ENCODE measurements at regions not wholly inside any gene's neighbourhood (a gene's known extent, or its start where the extent isn't known, plus 50 kb on each side); places are given as distances from the start of the nearest gene placed in this dataset.
"Not testable (repeated sequence)": the region's sequence is repeated elsewhere in the genome, so short reads cannot be mapped to it uniquely, and the experiment has no call there.

- DNase-seq (ENCODE audit: low spot score): no peak
- TF ChIP-seq CTCF (IDR thresholded peaks at IDR 0.05; ENCODE audit: extremely low read depth, missing control alignments): no peak
These were observed 872.6 kb upstream of the SORCS1 start for GRCh38 chr10:108037061-108037460.

GRCh38 chr10:108036265-108036664 lies 871.8 kb upstream of the SORCS1 start:
- no peak for TF ChIP-seq CTCF (IDR thresholded peaks at IDR 0.05; ENCODE audit: extremely low read depth, missing control alignments)
- DNase-seq (ENCODE audit: low spot score): no peak

GRCh38 chr10:108034829-108035228 lies 870.3 kb upstream of the SORCS1 start:
- TF ChIP-seq CTCF (IDR thresholded peaks at IDR 0.05; ENCODE audit: extremely low read depth, missing control alignments): no peak
- DNase-seq (ENCODE audit: low spot score): no peak

GRCh38 chr10:108033518-108033917 lies 869.0 kb upstream of the SORCS1 start:
- not testable (repeated sequence) for DNase-seq (ENCODE audit: low spot score)

GRCh38 chr10:108031505-108031904 lies 867.0 kb upstream of the SORCS1 start:
- no peak for TF ChIP-seq CTCF (IDR thresholded peaks at IDR 0.05; ENCODE audit: extremely low read depth, missing control alignments)
- no peak for DNase-seq (ENCODE audit: low spot score)

- TF ChIP-seq CTCF (IDR thresholded peaks at IDR 0.05; ENCODE audit: extremely low read depth, missing control alignments): no peak
- peak; percentile 29 for DNase-seq (ENCODE audit: low spot score)
These were observed 850.3 kb upstream of the SORCS1 start for GRCh38 chr10:108014902-108015177.

- no peak for TF ChIP-seq CTCF (IDR thresholded peaks at IDR 0.05; ENCODE audit: extremely low read depth, missing control alignments)
- no peak for DNase-seq (ENCODE audit: low spot score)
These were observed 849.8 kb upstream of the SORCS1 start for GRCh38 chr10:108014145-108014901.

- DNase-seq (ENCODE audit: low spot score): no peak
These were observed 841.1 kb upstream of the SORCS1 start for GRCh38 chr10:108005627-108006026.

More at GRCh38 chr10:108005627-108006026, 841.1 kb upstream of the SORCS1 start:
- no peak for TF ChIP-seq CTCF (IDR thresholded peaks at IDR 0.05; ENCODE audit: extremely low read depth, missing control alignments)

Data from GM20000 (cell line).